HFFc6 (cell line): ENCODE measurements at regions not wholly inside any gene's neighbourhood (a gene's known extent, or its start where the extent isn't known, plus 50 kb on each side); places are given as distances from the start of the nearest gene placed in this dataset.

Experiments used
- DNase-seq: peaks from one replicate; pipeline ENCODE4 v3.0.0-alpha.2; 2018
- H3K27ac Mint-ChIP-seq: 2 replicates; pipeline ENCODE4 v1.8.0; 2020; ENCODE audit warnings: mild to moderate bottlenecking, mixed read lengths
- H3K27me3 Mint-ChIP-seq: 2 replicates; pipeline ENCODE4 v1.8.0; 2021; ENCODE audit warnings: mild to moderate bottlenecking, moderate library complexity, mixed read lengths; ENCODE audit not compliant: insufficient read depth
- H3K36me3 Mint-ChIP-seq: 2 replicates; pipeline ENCODE4 v1.8.0; 2021; ENCODE audit warnings: low read depth, mixed read lengths
- H3K4me1 Mint-ChIP-seq: 2 replicates; pipeline ENCODE4 v1.8.0; 2020; ENCODE audit warnings: low read depth, mixed read lengths
- H3K4me3 Mint-ChIP-seq: 2 replicates; pipeline ENCODE4 v1.8.0; 2020; ENCODE audit warnings: mild to moderate bottlenecking, moderate library complexity, mixed read lengths
- H3K9me3 Mint-ChIP-seq: 2 replicates; pipeline ENCODE4 v1.8.0; 2020; ENCODE audit warnings: mild to moderate bottlenecking, mixed read lengths
- CTCF ChIP-seq: fragments of 200-600 bp; sonication (generic); IDR thresholded peaks from 2 replicates; pipeline ENCODE4 v1.5.0; 2021; ENCODE audit warnings: antibody characterized with exemption, mild to moderate bottlenecking

DNA sequence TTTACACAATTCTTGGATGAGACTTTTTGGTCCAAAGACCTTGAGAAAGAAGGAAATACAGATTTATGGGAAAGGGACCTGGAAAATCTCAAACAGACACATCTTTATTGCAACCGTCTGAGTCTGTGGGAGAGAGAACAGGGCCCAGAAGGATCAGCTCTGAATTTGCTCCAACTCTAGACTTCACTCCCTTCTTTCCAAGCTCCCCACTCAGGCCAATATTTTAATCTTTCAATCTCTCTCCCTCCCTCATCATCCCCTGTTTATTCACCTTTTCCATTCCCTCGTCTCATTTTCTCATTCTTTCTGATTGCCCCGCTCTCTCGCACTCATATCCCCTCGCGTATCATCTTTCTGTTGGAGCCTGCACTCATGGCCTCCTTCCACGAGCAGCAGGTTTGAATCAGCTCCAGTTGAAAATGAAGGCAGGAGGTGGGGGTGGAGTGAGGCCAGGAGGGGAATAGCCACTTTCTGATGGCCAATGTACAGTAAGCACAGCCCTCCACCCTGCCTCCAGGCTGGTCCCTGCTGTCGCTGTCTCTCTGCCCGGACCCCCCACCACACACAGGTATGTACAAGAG is 63.6 kb upstream of the BOC start:
- H3K4me1 Mint-ChIP-seq: no peaks in the 10 kb centered on the region
- H3K9me3 Mint-ChIP-seq: no peaks in the 10 kb centered on the region
- H3K27me3 Mint-ChIP-seq: peaks cover 11% of the 10 kb centered on the region
- no peaks in the 10 kb centered on the region for H3K36me3 Mint-ChIP-seq
- no peak overlapping the region for H3K27ac Mint-ChIP-seq
- H3K4me3 Mint-ChIP-seq: no peak overlapping the region
- DNase-seq: no peak
- no peak for TF ChIP-seq CTCF

- H3K4me3 Mint-ChIP-seq: no peak overlapping the region
- peaks cover 3% of the 10 kb centered on the region for H3K4me1 Mint-ChIP-seq
- H3K27ac Mint-ChIP-seq: no peak overlapping the region
- no peak for TF ChIP-seq CTCF
- H3K36me3 Mint-ChIP-seq: no peaks in the 10 kb centered on the region
- no peaks in the 10 kb centered on the region for H3K9me3 Mint-ChIP-seq
- H3K27me3 Mint-ChIP-seq: peaks cover 11% of the 10 kb centered on the region
- no peak for DNase-seq
Observed at GRCh38 chr3:113148284-113148683, 63.1 kb upstream of the BOC start.

GRCh38 chr3:113150250-113150649 is 61.1 kb upstream of the BOC start:
- Mint-ChIP-seq H3K4me3 (no peak overlapping the region), H3K9me3 (no peaks in the 10 kb centered on the region), H3K27ac (no peak overlapping the region), H3K4me1 (peaks cover 11% of the 10 kb centered on the region), H3K36me3 (no peaks in the 10 kb centered on the region), H3K27me3 (peaks cover 7% of the 10 kb centered on the region)
- DNase-seq: no peak
- no peak for TF ChIP-seq CTCF

DNA sequence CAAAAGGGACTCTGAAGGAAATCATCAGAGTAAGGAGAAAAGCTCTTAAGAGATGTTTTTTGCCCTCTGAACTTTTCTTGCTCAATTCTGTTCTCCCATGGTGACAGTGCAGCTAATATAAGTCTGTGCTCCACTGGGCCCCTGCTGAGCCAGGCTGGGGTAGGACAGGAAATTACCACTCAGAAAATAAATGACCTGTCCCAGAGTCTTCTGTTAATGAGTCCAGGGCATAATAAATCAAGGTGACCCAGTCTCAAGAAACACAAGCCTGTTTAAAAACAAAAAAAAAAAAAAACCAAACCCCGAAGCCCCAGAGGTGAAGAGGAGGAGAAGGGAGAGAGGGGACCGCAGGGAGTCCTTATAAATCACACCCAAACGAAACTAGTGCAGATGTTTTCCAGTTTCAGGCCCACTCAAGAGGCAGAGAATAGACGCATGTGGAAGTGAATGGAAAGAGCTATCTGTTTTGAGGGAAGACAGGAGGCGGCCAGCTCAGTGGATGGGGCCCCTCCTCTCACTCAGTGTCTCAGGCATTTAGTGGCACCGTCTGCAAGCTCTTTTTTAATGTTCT is 59.8 kb upstream of the BOC start:
- Mint-ChIP-seq H3K27me3 (peaks cover 9% of the 10 kb centered on the region), H3K4me1 (peaks cover 11% of the 10 kb centered on the region), H3K4me3 (no peak overlapping the region), H3K9me3 (no peaks in the 10 kb centered on the region), H3K27ac (no peak overlapping the region), H3K36me3 (no peaks in the 10 kb centered on the region)
- DNase-seq: no peak
- TF ChIP-seq CTCF: no peak

DNA sequence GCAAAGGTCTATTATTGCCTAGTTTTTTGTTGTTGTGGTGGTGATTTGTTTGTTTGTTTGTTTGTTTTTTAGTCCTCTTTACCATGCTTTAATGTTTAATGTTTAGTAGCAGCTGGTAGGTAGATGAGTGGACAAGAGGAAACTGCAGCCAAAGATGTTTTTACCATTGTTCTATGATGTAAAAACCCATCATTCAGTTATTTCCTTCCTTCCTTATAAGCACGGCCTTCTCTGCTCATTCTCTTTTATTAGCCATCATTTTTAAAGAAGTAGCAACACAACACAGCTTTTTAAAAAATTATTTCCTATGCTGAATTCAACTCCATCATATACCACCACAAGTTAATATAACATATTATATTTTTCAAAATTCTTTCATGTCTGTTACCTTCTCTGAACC is 58.5 kb upstream of the BOC start:
- TF ChIP-seq CTCF: no peak
- peaks cover 9% of the 10 kb centered on the region for H3K27me3 Mint-ChIP-seq
- no peaks in the 10 kb centered on the region for H3K9me3 Mint-ChIP-seq
- H3K27ac Mint-ChIP-seq: no peak overlapping the region
- peaks cover 17% of the 10 kb centered on the region for H3K4me1 Mint-ChIP-seq
- no peak for DNase-seq
- no peaks in the 10 kb centered on the region for H3K36me3 Mint-ChIP-seq
- no peak overlapping the region for H3K4me3 Mint-ChIP-seq
